Panc1 (cell line): ENCODE measurements at regions not wholly inside any gene's neighbourhood (a gene's known extent, or its start where the extent isn't known, plus 50 kb on each side); places are given as distances from the start of the nearest gene placed in this dataset.

ENCODE experiments used
- ATAC-seq: fragments of 200-7000 bp; cut with Tn5 transposase; 2 replicates; pipeline ENCODE4 v1.9.1; 2020; ENCODE audit warnings: mild to moderate bottlenecking, moderate library complexity
- BruUV-seq: library from RNA; stranded (reverse); fragments of 400-500 nt; replicated peaks from 2 replicates; lab custom pipeline; 2021; lab: Mats Ljungman, UMichigan
- CTCF ChIA-PET: fragments of 300-600 bp; sonication (Branson Sonifier 250); formaldehyde crosslinking; loops from one replicate; lab custom pipeline; 2022; ENCODE audit warnings: antibody characterized with exemption; lab: Charles Lee
- POLR2A ChIA-PET: fragments of 300-600 bp; sonication (Branson Sonifier 250); formaldehyde crosslinking; loops from one replicate; lab custom pipeline; 2022; ENCODE audit warnings: antibody characterized with exemption; lab: Charles Lee
- DNase-seq: peaks from one replicate; pipeline ENCODE4 v3.0.0-alpha.2; 2010; ENCODE audit warnings: low read depth, low spot score
- H3K27ac ChIP-seq: 2 replicates; pipeline ENCODE4 v1.5.1; 2011; ENCODE audit warnings: mild to moderate bottlenecking, low read length, inconsistent platforms
- H3K27me3 ChIP-seq: fragments of 200-500 bp; sonication (Bioruptor generic); 2 replicates; pipeline ENCODE4 v1.6.0; 2014; ENCODE audit warnings: low read length, inconsistent platforms; ENCODE audit not compliant: control insufficient read depth, insufficient read depth
- H3K36me3 ChIP-seq: fragments of 200-500 bp; sonication (Bioruptor generic); 2 replicates; pipeline ENCODE4 v1.5.1; 2014; ENCODE audit warnings: inconsistent platforms, mild to moderate bottlenecking, low read length, moderate library complexity; ENCODE audit not compliant: control insufficient read depth, insufficient read depth
- H3K4me1 ChIP-seq: 2 replicates; pipeline ENCODE4 v1.5.1; 2011; ENCODE audit warnings: inconsistent platforms, mild to moderate bottlenecking, low read length, moderate library complexity; ENCODE audit not compliant: control insufficient read depth, insufficient read depth
- H3K4me3 ChIP-seq, 2 experiments: 2 replicates each; pipeline ENCODE4 v1.5.1; 2011 to 2012; ENCODE audit warnings: low read depth in 2 of 2, low read length in 2 of 2, mild to moderate bottlenecking in 2 of 2, inconsistent platforms in 1 of 2, moderate library complexity in 1 of 2
- H3K9me3 ChIP-seq: fragments of 200-500 bp; sonication (Bioruptor generic); 2 replicates; pipeline ENCODE4 v1.5.1; 2014; ENCODE audit warnings: low read depth, mild to moderate bottlenecking, inconsistent platforms, low read length, moderate library complexity; ENCODE audit not compliant: control insufficient read depth, insufficient read depth
- POLR2AphosphoS5 ChIP-seq: IDR thresholded peaks from 2 replicates; pipeline ENCODE4 v1.6.1; 2012; ENCODE audit warnings: mild to moderate bottlenecking, low read depth, low read length, moderate library complexity
- SIN3A ChIP-seq: IDR thresholded peaks from 2 replicates; pipeline ENCODE4 v1.6.1; 2012; ENCODE audit warnings: low read depth, mild to moderate bottlenecking, low read length, moderate library complexity, borderline replicate concordance; ENCODE audit not compliant: insufficient read depth
- TCF7L2 ChIP-seq: IDR thresholded peaks from 2 replicates; pipeline ENCODE4 v1.6.1; 2011; ENCODE audit warnings: mild to moderate bottlenecking, low read depth, low read length, inconsistent platforms
- in situ Hi-C: cut with HindIII; loops from 2 replicates; pipeline ENCODE4 v1.10.0; 2016; ENCODE audit warnings: low sequenced_read_pairs, low pct_unique_long_range_greater_than_20kb
- intact Hi-C: fragments of 100-400 bp; cut with micrococcal nuclease; formaldehyde crosslinking; loops from one replicate; pipeline ENCODE4 v1.10.0; 2022; ENCODE audit not compliant: unreplicated experiment
- TF ChIP-seq, protein P1 (sequence below), 2 experiments: IDR thresholded peaks; 2 replicates each; pipeline ENCODE4 v1.6.1; 2011 to 2012; ENCODE audit warnings: low read depth in 2 of 2, control low read depth in 1 of 2, low read length in 1 of 2, mild to moderate bottlenecking in 1 of 2, moderate library complexity in 1 of 2; ENCODE audit not compliant: insufficient read depth in 1 of 2
- TF ChIP-seq, protein P2 (sequence below): fragments of 450-650 bp; IDR thresholded peaks from 2 replicates; pipeline ENCODE4 v1.5.1; 2017; ENCODE audit warnings: mild to moderate bottlenecking

DNA sequence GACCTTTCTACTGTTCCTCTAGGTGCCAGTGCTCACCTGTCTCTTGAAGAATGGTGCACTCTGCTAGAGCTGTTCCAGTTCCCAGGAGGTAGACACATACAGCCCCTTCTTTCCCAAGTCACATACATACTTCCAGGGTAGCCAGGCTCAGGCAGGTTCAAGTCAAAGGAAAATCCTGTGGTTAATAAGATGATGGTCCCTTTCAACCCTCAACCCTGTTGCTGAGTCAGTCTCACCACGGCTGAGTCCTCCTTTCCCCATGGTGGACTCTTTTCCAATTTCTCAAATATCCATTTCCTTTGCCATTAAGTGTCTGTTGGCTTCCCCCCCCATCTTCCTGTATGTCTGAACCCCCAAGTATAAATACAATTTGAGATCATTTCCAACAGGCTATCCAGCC lies 56.1 kb upstream of the ACAN start:
- no TSS peak for BruUV-seq
- H3K9me3 ChIP-seq, result no peaks in the 10 kb centered on the region
- no peak overlapping the region for H3K27ac ChIP-seq
- POLR2A ChIA-PET, result no interaction called here
- ATAC-seq (0 out of 2 replicates have a peak, but pooled peaks have one; percentile 48), DNase-seq (no peak)
- TF ChIP-seq, protein P1, sequence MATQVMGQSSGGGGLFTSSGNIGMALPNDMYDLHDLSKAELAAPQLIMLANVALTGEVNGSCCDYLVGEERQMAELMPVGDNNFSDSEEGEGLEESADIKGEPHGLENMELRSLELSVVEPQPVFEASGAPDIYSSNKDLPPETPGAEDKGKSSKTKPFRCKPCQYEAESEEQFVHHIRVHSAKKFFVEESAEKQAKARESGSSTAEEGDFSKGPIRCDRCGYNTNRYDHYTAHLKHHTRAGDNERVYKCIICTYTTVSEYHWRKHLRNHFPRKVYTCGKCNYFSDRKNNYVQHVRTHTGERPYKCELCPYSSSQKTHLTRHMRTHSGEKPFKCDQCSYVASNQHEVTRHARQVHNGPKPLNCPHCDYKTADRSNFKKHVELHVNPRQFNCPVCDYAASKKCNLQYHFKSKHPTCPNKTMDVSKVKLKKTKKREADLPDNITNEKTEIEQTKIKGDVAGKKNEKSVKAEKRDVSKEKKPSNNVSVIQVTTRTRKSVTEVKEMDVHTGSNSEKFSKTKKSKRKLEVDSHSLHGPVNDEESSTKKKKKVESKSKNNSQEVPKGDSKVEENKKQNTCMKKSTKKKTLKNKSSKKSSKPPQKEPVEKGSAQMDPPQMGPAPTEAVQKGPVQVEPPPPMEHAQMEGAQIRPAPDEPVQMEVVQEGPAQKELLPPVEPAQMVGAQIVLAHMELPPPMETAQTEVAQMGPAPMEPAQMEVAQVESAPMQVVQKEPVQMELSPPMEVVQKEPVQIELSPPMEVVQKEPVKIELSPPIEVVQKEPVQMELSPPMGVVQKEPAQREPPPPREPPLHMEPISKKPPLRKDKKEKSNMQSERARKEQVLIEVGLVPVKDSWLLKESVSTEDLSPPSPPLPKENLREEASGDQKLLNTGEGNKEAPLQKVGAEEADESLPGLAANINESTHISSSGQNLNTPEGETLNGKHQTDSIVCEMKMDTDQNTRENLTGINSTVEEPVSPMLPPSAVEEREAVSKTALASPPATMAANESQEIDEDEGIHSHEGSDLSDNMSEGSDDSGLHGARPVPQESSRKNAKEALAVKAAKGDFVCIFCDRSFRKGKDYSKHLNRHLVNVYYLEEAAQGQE (IDR thresholded peaks at IDR 0.05; ENCODE audit: insufficient read depth in 1 of 2, low read depth in 2 of 2, low read length in 1 of 2), result no peak
- TF ChIP-seq, protein P2, sequence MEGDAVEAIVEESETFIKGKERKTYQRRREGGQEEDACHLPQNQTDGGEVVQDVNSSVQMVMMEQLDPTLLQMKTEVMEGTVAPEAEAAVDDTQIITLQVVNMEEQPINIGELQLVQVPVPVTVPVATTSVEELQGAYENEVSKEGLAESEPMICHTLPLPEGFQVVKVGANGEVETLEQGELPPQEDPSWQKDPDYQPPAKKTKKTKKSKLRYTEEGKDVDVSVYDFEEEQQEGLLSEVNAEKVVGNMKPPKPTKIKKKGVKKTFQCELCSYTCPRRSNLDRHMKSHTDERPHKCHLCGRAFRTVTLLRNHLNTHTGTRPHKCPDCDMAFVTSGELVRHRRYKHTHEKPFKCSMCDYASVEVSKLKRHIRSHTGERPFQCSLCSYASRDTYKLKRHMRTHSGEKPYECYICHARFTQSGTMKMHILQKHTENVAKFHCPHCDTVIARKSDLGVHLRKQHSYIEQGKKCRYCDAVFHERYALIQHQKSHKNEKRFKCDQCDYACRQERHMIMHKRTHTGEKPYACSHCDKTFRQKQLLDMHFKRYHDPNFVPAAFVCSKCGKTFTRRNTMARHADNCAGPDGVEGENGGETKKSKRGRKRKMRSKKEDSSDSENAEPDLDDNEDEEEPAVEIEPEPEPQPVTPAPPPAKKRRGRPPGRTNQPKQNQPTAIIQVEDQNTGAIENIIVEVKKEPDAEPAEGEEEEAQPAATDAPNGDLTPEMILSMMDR, result no peak
- no peak for TF ChIP-seq SIN3A
- no peak for TF ChIP-seq POLR2AphosphoS5
- TF ChIP-seq TCF7L2, result no peak
- no peak overlapping the region for H3K4me3 ChIP-seq
- H3K4me1 ChIP-seq, result no peaks in the 10 kb centered on the region
- in situ Hi-C loops, result no loop called here
- no peaks in the 10 kb centered on the region for H3K36me3 ChIP-seq
- CTCF ChIA-PET, result interaction anchor here (0.7 kb wide), 1 partner anchor 70 kb away, joined by 4 read pairs; no protein-coding TSS in a partner anchor
- peaks cover 13% of the 10 kb centered on the region for H3K27me3 ChIP-seq
- intact Hi-C loops, result no loop called here

DNA sequence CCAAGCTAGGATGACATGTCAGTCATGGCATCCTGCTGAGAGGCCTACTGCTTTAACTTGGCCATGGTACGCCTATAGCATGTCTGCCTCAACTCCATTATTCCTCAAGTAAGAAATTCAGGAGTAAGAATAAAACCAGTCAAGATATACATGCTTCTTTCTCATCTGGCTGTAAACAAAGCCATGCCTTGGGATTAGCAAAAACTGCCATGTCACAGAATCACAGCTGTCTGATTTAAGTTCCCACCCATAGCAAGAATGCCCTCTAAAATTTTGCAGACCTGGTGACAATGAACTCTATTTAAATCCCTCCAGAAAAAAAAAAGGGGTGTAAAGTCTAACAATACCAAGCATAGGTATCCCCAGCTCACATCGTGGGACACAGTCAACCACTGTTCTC lies 55.6 kb upstream of the ACAN start:
- ATAC-seq (no peak), DNase-seq (no peak)
- POLR2A ChIA-PET, result no interaction called here
- Histone ChIP-seq H3K27me3 (peaks cover 13% of the 10 kb centered on the region), H3K4me1 (no peaks in the 10 kb centered on the region), H3K4me3 (no peak overlapping the region), H3K9me3 (no peaks in the 10 kb centered on the region), H3K27ac (no peak overlapping the region), H3K36me3 (no peaks in the 10 kb centered on the region)
- no peak for TF ChIP-seq SIN3A
- no peak for TF ChIP-seq TCF7L2
- TF ChIP-seq, protein P1 (IDR thresholded peaks at IDR 0.05; ENCODE audit: insufficient read depth in 1 of 2, low read depth in 2 of 2, low read length in 1 of 2), result no peak
- TF ChIP-seq, protein P2, result no peak
- no peak for TF ChIP-seq POLR2AphosphoS5
- in situ Hi-C loops (no loop called here), intact Hi-C loops (no loop called here)
- BruUV-seq, result no TSS peak
- CTCF ChIA-PET, result interaction anchor here (0.7 kb wide), 1 partner anchor 70 kb away, joined by 4 read pairs; no protein-coding TSS in a partner anchor
